ENCODE measurements at regions not wholly inside any gene's neighbourhood (a gene's known extent, or its start where the extent isn't known, plus 50 kb on each side); places are given as distances from the start of the nearest gene placed in this dataset.

GRCh38 chr13:73403355-73404120 lies 344.7 kb downstream of the KLF5 start:
- TF ChIP-seq, protein P1, sequence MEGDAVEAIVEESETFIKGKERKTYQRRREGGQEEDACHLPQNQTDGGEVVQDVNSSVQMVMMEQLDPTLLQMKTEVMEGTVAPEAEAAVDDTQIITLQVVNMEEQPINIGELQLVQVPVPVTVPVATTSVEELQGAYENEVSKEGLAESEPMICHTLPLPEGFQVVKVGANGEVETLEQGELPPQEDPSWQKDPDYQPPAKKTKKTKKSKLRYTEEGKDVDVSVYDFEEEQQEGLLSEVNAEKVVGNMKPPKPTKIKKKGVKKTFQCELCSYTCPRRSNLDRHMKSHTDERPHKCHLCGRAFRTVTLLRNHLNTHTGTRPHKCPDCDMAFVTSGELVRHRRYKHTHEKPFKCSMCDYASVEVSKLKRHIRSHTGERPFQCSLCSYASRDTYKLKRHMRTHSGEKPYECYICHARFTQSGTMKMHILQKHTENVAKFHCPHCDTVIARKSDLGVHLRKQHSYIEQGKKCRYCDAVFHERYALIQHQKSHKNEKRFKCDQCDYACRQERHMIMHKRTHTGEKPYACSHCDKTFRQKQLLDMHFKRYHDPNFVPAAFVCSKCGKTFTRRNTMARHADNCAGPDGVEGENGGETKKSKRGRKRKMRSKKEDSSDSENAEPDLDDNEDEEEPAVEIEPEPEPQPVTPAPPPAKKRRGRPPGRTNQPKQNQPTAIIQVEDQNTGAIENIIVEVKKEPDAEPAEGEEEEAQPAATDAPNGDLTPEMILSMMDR (IDR thresholded peaks at IDR 0.05; ENCODE audit: insufficient read depth, low read depth, low read length, missing control alignments) = no peak
- peak; percentile 48 for DNase-seq (ENCODE audit: low read depth)
- no peak overlapping the region for H3K4me3 ChIP-seq (ENCODE audit: low read length)

DNA sequence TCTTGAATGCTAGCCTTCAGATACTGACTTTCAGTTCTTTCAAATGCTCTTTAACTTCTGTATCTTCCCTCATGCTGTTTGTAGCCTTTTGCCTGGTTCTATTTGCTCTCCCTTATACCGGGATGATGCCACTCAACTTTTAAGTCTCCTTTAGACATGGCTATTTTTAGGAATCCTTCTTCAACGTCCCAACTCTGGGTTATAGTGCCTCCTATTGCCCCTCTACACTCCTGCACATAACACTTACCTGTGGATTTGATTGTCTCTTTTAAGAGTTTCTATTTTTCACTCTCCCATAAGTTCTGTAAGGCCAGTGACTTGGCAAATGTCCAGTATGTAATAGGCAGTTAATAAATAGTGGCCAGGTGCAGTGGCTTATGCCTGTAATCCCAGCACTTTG lies 343.0 kb downstream of the KLF5 start:
- TF ChIP-seq, protein P1 (IDR thresholded peaks at IDR 0.05; ENCODE audit: insufficient read depth, low read depth, low read length, missing control alignments) = no peak
- no peak overlapping the region for H3K4me3 ChIP-seq (ENCODE audit: low read length)
- DNase-seq (ENCODE audit: low read depth) = no peak

- DNase-seq (ENCODE audit: low read depth) = peak; percentile 88
- no peak overlapping the region for H3K4me3 ChIP-seq (ENCODE audit: low read length)
- TF ChIP-seq, protein P1 (IDR thresholded peaks at IDR 0.05; ENCODE audit: insufficient read depth, low read depth, low read length, missing control alignments) = no peak
Measured at GRCh38 chr13:73399347-73400216, 340.8 kb downstream of the KLF5 start.

DNA sequence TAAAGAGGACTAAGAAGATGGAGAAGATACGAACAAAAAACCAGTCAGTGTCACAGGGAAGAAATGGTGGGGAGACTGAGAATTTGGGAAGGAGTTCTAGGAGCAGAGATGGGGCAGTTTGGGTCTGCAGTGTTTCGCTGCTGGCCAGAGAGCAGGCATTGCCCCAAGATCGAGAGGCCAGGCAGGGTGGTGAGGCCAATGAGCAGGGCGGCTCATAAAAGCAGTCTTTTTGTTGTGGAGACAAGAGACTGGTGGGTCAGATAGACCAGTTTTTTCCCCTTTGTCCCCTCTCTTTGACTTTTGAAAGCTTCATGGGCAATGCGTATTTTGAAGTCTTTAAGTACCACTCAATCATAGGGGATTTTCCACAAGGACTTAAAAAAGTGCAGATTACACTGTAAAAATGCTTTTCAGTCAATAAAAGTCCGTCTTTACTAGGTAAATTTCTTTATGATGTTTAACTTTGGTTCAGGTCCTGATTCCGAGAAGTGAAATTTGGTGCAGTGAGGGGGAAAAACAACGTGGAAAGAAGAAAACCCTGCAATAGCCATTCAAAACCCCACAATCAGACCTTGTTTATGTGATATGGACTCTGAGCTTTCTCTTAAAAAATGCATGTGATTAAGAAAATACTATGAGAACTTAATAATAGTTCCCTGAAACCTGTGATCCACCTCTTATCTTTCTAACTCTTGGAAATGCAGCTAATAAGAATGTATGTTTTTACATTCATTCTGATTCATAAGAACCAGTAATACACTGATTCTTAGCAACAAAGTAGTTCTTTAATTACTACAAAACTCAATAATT lies 338.9 kb downstream of the KLF5 start:
- TF ChIP-seq, protein P1 (IDR thresholded peaks at IDR 0.05; ENCODE audit: insufficient read depth, low read depth, low read length, missing control alignments) = no peak
- DNase-seq (ENCODE audit: low read depth) = no peak
- no peak overlapping the region for H3K4me3 ChIP-seq (ENCODE audit: low read length)

DNA sequence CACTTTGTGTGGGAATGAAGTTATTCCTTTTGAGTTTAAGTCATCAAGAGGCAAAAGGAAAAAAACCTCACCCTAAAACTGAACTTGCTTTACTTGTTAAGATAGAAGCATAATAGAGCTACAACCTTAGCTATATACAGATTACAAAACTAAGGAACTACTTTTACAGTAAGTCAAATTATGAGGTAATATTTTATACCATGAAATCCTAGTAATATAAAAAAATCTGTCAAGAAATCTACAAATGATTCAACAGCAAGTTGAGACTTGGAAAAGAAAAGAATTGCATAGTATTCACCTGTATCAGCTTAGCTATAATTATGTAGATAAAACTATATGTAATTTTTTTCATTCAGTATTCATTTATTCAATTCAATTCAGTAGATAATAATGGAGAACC lies 335.3 kb downstream of the KLF5 start:
- H3K4me3 ChIP-seq (ENCODE audit: low read length) = no peak overlapping the region
- peak; percentile 63 for DNase-seq (ENCODE audit: low read depth)
- TF ChIP-seq, protein P1 (IDR thresholded peaks at IDR 0.05; ENCODE audit: insufficient read depth, low read depth, low read length, missing control alignments) = no peak

DNA sequence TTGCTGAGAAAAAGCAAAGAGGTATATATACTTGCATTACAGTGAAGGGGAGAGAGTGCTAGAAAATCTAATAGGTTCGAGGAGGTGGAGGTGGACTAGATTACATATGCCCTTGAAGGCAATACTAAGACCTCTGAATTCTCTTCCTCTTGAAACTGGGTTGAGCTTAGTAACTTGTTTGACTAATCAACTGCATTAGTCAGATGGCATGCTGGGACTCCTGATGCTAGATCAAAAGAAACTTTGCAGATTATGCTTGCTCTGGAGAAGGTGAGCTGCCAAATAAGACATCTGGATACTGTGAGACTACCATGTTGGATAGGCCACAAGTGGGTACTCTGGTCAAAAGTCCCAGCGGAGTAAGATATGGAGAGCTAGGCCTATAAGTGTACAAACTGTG lies 331.3 kb downstream of the KLF5 start:
- TF ChIP-seq, protein P1 (IDR thresholded peaks at IDR 0.05; ENCODE audit: insufficient read depth, low read depth, low read length, missing control alignments) = no peak
- H3K4me3 ChIP-seq (ENCODE audit: low read length) = no peak overlapping the region
- peak; percentile 87 for DNase-seq (ENCODE audit: low read depth)
